GM12891 (cell line): ENCODE measurements at regions not wholly inside any gene's neighbourhood (a gene's known extent, or its start where the extent isn't known, plus 50 kb on each side); places are given as distances from the start of the nearest gene placed in this dataset.
A peak's percentile ranks its signal among the peaks of the same experiment; 100 is the strongest.
"Not testable (repeated sequence)": the region's sequence is repeated elsewhere in the genome, so short reads cannot be mapped to it uniquely, and the experiment has no call there.

Experiments
- DNase-seq: peaks from one replicate; pipeline ENCODE4 v3.0.0; 2011; ENCODE audit warnings: low spot score; ENCODE audit not compliant: insufficient read length
- FAIRE-seq: peaks from 2 replicates; lab custom pipeline; 2011; peaks lifted over from hg19 to GRCh38; lab: Jason Lieb, UNC
- PAX5 ChIP-seq: IDR thresholded peaks from 2 replicates; pipeline ENCODE4 v1.6.1; 2011; ENCODE audit warnings: low read length, moderate library complexity, mild to moderate bottlenecking; ENCODE audit not compliant: insufficient read depth, severe bottlenecking
- POLR2A ChIP-seq: IDR thresholded peaks from 2 replicates; pipeline ENCODE4 v1.6.1; 2011; ENCODE audit warnings: low read depth, low read length, control low read depth
- POLR2AphosphoS5 ChIP-seq: IDR thresholded peaks from 2 replicates; pipeline ENCODE4 v1.6.1; 2011; ENCODE audit warnings: low read depth, low read length, control low read depth
- POU2F2 ChIP-seq: IDR thresholded peaks from 2 replicates; pipeline ENCODE4 v1.6.1; 2011; ENCODE audit warnings: low read depth, mild to moderate bottlenecking, control low read depth, low read length, moderate library complexity
- SPI1 ChIP-seq: IDR thresholded peaks from 2 replicates; pipeline ENCODE4 v1.6.1; 2011; ENCODE audit warnings: low read depth, low read length, control low read depth
- TAF1 ChIP-seq: IDR thresholded peaks from 2 replicates; pipeline ENCODE4 v1.6.1; 2011; ENCODE audit warnings: low read depth, low read length, control low read depth

GRCh38 chr10:46786518-46787320, 124.5 kb upstream of the PTPN20 start:
- 0 out of 2 replicates have a peak, but pooled peaks have one; percentile 18 for TF ChIP-seq POLR2A
- DNase-seq = peak; percentile 22
- FAIRE-seq = not testable (repeated sequence)

GRCh38 chr10:46787321-46787615, 124.0 kb upstream of the PTPN20 start:
- DNase-seq = no peak
- FAIRE-seq = no peak
- TF ChIP-seq PAX5 (no peak), POLR2AphosphoS5 (no peak), SPI1 (no peak), TAF1 (no peak), POU2F2 (no peak), POLR2A (no peak)

GRCh38 chr10:46792657-46793357, 118.4 kb upstream of the PTPN20 start:
- not testable (repeated sequence) for DNase-seq, FAIRE-seq

- not testable (repeated sequence) for DNase-seq, FAIRE-seq
These were observed 114.9 kb upstream of the PTPN20 start for GRCh38 chr10:46796351-46796750.

- not testable (repeated sequence) for DNase-seq, FAIRE-seq
These were observed 109.2 kb upstream of the PTPN20 start for GRCh38 chr10:46802010-46802409.

GRCh38 chr10:46803082-46803481, 108.1 kb upstream of the PTPN20 start:
- not testable (repeated sequence) for DNase-seq, FAIRE-seq

GRCh38 chr10:46810222-46810621, 101.0 kb upstream of the PTPN20 start:
- DNase-seq, FAIRE-seq: not testable (repeated sequence)

GRCh38 chr10:46816126-46816525, 95.1 kb upstream of the PTPN20 start:
- not testable (repeated sequence) for FAIRE-seq, DNase-seq

- FAIRE-seq, DNase-seq: not testable (repeated sequence)
These were observed 70.7 kb upstream of the PTPN20 start for GRCh38 chr10:46840393-46841050.

GRCh38 chr10:46841051-46841593, 70.1 kb upstream of the PTPN20 start:
- not testable (repeated sequence) for FAIRE-seq, DNase-seq

GRCh38 chr10:46845194-46845593, 66.0 kb upstream of the PTPN20 start:
- FAIRE-seq, DNase-seq: not testable (repeated sequence)

- not testable (repeated sequence) for FAIRE-seq, DNase-seq
These were observed 65.6 kb upstream of the PTPN20 start for GRCh38 chr10:46845640-46846039.

- DNase-seq, FAIRE-seq: not testable (repeated sequence)
These were observed 50.5 kb upstream of the PTPN20 start for GRCh38 chr10:46860753-46861152.
